ENCODE measurements at regions not wholly inside any gene's neighbourhood (a gene's known extent, or its start where the extent isn't known, plus 50 kb on each side); places are given as distances from the start of the nearest gene placed in this dataset.
"Not testable (repeated sequence)": the region's sequence is repeated elsewhere in the genome, so short reads cannot be mapped to it uniquely, and the experiment has no call there.

- DNase-seq (no peak), ATAC-seq (no peak)
- intact Hi-C loops (cut with DNase I, micrococcal nuclease) = no loop called here
Measured at GRCh38 chr6:93183531-93183972, 235.8 kb downstream of the EPHA7 start.

DNA sequence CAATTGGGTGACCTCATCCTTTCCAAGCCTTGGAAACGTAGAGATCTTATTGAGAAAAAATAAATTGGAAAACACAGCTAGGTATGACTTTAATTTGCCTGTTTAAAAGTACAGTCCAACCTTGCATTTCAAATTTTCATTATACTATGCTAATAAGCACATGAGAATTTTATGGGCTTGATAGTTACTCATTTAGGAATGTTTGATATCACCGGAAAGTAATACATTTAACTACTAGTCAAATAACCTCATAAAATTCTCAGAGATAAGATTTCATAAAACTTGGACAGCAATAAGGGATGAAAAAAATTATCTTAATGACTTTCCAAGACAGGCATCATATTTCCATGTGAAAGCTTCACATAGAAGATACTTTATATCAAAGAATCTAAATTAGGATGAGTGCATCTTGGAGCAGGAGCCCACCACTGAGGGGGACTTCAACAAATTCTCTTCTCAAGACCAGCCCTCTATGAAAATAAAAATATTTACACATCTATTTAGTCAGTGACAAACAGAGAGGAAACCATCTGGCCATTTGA is 236.3 kb downstream of the EPHA7 start:
- intact Hi-C loops (cut with DNase I, micrococcal nuclease) = no loop called here
- DNase-seq = no peak

GRCh38 chr6:93177918-93178317 is 241.4 kb downstream of the EPHA7 start:
- intact Hi-C loops (cut with DNase I, micrococcal nuclease) = no loop called here
- DNase-seq = no peak
- no peak for ATAC-seq

More for the DNA sequence above, 236.3 kb downstream of the EPHA7 start:
- no peak for ATAC-seq

- DNase-seq (no peak), ATAC-seq (no peak)
- intact Hi-C loops (cut with DNase I, micrococcal nuclease) = no loop called here
Measured at GRCh38 chr6:93177438-93177837, 241.9 kb downstream of the EPHA7 start.

DNA sequence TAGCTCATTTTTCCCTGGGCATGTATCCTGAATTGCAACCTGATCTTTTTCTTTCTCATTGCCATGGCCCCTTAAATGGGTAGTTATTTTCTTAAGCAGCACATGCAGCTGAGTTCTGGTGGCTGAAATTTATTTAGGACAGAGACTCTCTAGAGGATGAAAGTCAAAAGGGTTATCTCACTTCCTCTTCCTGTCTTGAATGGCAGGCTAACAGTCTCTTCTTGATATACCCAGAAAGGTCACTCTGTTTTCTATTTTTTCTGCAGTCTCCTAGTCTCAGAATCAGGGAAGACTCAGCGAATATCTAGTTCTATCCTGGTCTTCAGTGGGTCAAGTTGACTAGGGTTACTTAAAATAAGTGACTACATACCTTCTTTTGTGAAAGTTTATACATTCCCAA is 243.3 kb downstream of the EPHA7 start:
- ATAC-seq (no peak), DNase-seq (no peak)
- intact Hi-C loops (cut with DNase I, micrococcal nuclease) = no loop called here

- ATAC-seq; intact Hi-C loops (cut with DNase I, micrococcal nuclease); DNase-seq: not testable (repeated sequence)
Measured at GRCh38 chr6:93173573-93173972, 245.8 kb downstream of the EPHA7 start.

DNA sequence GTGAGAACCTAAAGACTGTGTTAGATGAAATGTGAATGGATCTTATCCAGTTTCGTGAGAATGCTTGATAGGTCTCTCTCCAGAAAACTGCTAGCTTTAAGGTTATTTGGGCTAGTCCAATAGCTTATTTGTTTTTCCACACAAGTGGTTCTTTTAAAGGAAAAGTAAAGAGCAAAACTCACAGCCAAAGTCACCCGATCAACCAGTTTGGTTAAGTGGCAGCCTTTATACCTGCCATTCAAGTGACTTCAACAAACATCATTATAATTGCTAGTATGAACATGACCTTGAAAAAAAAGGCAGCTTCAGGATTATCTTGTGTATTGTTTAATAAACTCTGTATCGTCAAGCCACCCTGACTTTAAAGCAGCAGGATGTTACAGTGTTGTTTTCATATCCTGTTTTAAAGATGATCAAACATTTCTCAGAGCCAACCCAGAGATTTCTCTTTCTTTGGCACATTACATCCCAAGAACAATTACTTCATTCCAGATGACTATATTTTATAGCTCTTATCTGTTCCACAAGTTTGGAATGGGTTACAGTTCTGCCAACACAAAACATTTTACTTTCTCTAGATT is 253.4 kb downstream of the EPHA7 start:
- no peak for DNase-seq
- intact Hi-C loops (cut with DNase I, micrococcal nuclease) = no loop called here
- ATAC-seq = no peak

GRCh38 chr6:93164781-93165180 is 254.6 kb downstream of the EPHA7 start:
- no peak for ATAC-seq
- DNase-seq = no peak
- intact Hi-C loops (cut with DNase I, micrococcal nuclease) = no loop called here

GRCh38 chr6:93163146-93163545 is 256.2 kb downstream of the EPHA7 start:
- intact Hi-C loops (cut with DNase I, micrococcal nuclease) = no loop called here
- no peak for ATAC-seq
- DNase-seq = no peak

DNA sequence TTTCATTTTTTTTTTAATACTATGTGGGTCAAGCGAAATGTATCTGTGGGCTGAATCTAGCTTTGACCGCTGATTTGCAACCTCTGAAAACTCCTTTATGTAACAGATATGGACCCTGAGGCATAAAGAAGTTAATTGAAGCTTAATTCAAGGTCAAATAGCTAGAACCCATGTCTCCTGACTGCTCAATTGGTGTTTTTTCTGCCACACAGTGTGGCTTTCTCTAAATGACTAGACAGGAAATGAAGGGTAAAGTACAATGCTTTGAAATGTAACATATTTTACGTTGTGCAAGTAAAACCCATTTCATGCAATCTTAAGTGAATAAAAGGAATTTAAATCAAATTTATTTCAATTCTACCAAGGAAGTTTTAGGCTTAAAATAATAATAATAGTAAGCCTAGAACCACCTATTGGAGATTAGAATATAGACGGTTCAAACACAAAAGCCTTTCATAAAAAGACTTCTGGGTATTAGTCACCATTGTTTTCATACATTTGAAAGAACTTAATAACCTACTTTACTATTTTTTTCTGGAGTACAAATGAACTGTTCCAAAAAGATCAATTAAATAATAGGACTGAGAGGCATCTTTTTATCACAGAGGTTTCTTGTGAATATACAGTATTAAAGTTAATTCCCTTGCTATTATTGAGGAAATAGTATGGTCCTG is 279.8 kb downstream of the EPHA7 start:
- DNase-seq (no peak), ATAC-seq (no peak)
- intact Hi-C loops (cut with DNase I, micrococcal nuclease) = no loop called here

GRCh38 chr6:93136111-93136510 is 283.2 kb downstream of the EPHA7 start:
- intact Hi-C loops (cut with DNase I, micrococcal nuclease) = no loop called here
- ATAC-seq (no peak), DNase-seq (no peak)

GRCh38 chr6:93124006-93124632 is 295.2 kb downstream of the EPHA7 start:
- DNase-seq = no peak
- no peak for ATAC-seq
- intact Hi-C loops (cut with DNase I, micrococcal nuclease) = no loop called here

- ATAC-seq = no peak
- intact Hi-C loops (cut with DNase I, micrococcal nuclease) = no loop called here
- no peak for DNase-seq
Measured at GRCh38 chr6:93123585-93123984, 295.8 kb downstream of the EPHA7 start.

- DNase-seq (no peak), ATAC-seq (no peak)
- intact Hi-C loops (cut with DNase I, micrococcal nuclease) = no loop called here
Measured at GRCh38 chr6:93120154-93120742, 299.1 kb downstream of the EPHA7 start.

DNA sequence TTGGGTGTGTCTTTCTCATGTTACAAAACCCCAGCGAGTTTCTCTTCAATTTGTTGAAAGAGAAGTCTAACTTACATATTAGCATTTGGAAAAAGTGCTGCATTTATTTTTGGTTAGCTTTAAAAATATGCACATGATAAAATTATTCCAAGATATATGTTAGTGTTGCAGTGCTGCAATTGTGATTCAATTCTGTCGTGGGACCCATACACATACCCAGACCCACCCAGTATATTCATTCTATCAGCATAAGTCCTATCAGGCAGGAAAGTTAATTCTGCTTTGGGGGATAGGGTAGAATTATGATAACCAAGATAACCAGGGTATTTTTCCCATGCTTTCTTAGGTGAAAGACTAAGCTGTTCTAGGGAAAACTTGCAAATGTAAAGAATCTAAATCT is 313.5 kb downstream of the EPHA7 start:
- intact Hi-C loops (cut with DNase I, micrococcal nuclease) = no loop called here
- DNase-seq = no peak
- no peak for ATAC-seq

- intact Hi-C loops (cut with DNase I, micrococcal nuclease) = no loop called here
- ATAC-seq (no peak), DNase-seq (no peak)
Measured at GRCh38 chr6:93105017-93105416, 314.3 kb downstream of the EPHA7 start.

- DNase-seq (no peak), ATAC-seq (no peak)
- intact Hi-C loops (cut with DNase I, micrococcal nuclease) = no loop called here
Measured at GRCh38 chr6:93104195-93104817, 315.1 kb downstream of the EPHA7 start.

- no peak for ATAC-seq
- no peak for DNase-seq
- intact Hi-C loops (cut with DNase I, micrococcal nuclease) = no loop called here
Measured at GRCh38 chr6:93088621-93089501, 330.5 kb downstream of the EPHA7 start.

DNA sequence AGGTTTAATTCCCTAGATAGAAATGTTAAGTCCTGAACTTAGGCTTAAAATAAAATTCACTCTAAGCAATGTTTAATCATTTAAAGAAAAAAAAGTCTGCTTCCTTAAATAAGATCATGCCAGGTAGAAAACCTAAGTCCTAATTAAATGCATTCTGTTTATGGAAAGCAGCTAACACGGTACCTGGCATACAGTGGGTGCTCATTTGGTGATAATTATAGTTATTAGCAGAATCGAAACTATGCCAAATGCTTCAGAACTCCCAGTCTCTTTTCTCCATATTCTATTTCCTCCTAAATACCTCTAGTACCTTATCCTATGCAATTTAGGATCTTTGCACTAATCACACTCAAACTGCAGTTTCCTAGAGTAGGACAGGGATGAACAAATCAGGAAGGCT is 331.8 kb downstream of the EPHA7 start:
- intact Hi-C loops (cut with DNase I, micrococcal nuclease) = no loop called here
- ATAC-seq (no peak), DNase-seq (no peak)
